ENCODE measurements at regions not wholly inside any gene's neighbourhood (a gene's known extent, or its start where the extent isn't known, plus 50 kb on each side); places are given as distances from the start of the nearest gene placed in this dataset.

- no peak for DNase-seq (ENCODE audit: low spot score)
These were observed 237.9 kb downstream of the SNCA start for GRCh38 chr4:89599026-89599425.

GRCh38 chr4:89598602-89599001 is 238.4 kb downstream of the SNCA start:
- peak; percentile 58 for DNase-seq (ENCODE audit: low spot score)

- no peak for DNase-seq (ENCODE audit: low spot score)
These were observed 241.7 kb downstream of the SNCA start for GRCh38 chr4:89595125-89595789.

GRCh38 chr4:89590128-89590527 is 246.8 kb downstream of the SNCA start:
- no peak for DNase-seq (ENCODE audit: low spot score)

- no peak for DNase-seq (ENCODE audit: low spot score)
These were observed 248.5 kb downstream of the SNCA start for GRCh38 chr4:89588421-89588820.

- no peak for DNase-seq (ENCODE audit: low spot score)
These were observed 249.6 kb downstream of the SNCA start for GRCh38 chr4:89587364-89587763.

- peak; percentile 70 for DNase-seq (ENCODE audit: low spot score)
These were observed 250.1 kb downstream of the SNCA start for GRCh38 chr4:89586864-89587263.

- peak; percentile 51 for DNase-seq (ENCODE audit: low spot score)
These were observed 250.6 kb downstream of the SNCA start for GRCh38 chr4:89586318-89586717.

- no peak for DNase-seq (ENCODE audit: low spot score)
These were observed 254.0 kb downstream of the SNCA start for GRCh38 chr4:89582756-89583505.

- no peak for DNase-seq (ENCODE audit: low spot score)
These were observed 257.2 kb downstream of the SNCA start for GRCh38 chr4:89579771-89580170.

- no peak for DNase-seq (ENCODE audit: low spot score)
These were observed 260.7 kb downstream of the SNCA start for GRCh38 chr4:89576246-89576645.

GRCh38 chr4:89575840-89576239 is 261.1 kb downstream of the SNCA start:
- no peak for DNase-seq (ENCODE audit: low spot score)

- DNase-seq (ENCODE audit: low spot score) = no peak
These were observed 262.8 kb downstream of the SNCA start for GRCh38 chr4:89574176-89574575.

GRCh38 chr4:89573656-89574055 is 263.3 kb downstream of the SNCA start:
- no peak for DNase-seq (ENCODE audit: low spot score)

- DNase-seq (ENCODE audit: low spot score) = no peak
These were observed 264.6 kb downstream of the SNCA start for GRCh38 chr4:89572224-89572858.

GRCh38 chr4:89570931-89571330 is 263.3 kb upstream of the GPRIN3 start:
- DNase-seq (ENCODE audit: low spot score) = no peak

- DNase-seq (ENCODE audit: low spot score) = no peak
These were observed 260.3 kb upstream of the GPRIN3 start for GRCh38 chr4:89567936-89568335.

- no peak for DNase-seq (ENCODE audit: low spot score)
These were observed 255.8 kb upstream of the GPRIN3 start for GRCh38 chr4:89563431-89563830.

GRCh38 chr4:89562746-89563145 is 255.1 kb upstream of the GPRIN3 start:
- peak; percentile 63 for DNase-seq (ENCODE audit: low spot score)

- DNase-seq (ENCODE audit: low spot score) = no peak
These were observed 253.4 kb upstream of the GPRIN3 start for GRCh38 chr4:89561048-89561447.

- DNase-seq (ENCODE audit: low spot score) = no peak
These were observed 250.5 kb upstream of the GPRIN3 start for GRCh38 chr4:89558147-89558546.

GRCh38 chr4:89556601-89557305 is 249.2 kb upstream of the GPRIN3 start:
- no peak for DNase-seq (ENCODE audit: low spot score)

- no peak for DNase-seq (ENCODE audit: low spot score)
These were observed 243.6 kb upstream of the GPRIN3 start for GRCh38 chr4:89551191-89551590.
